Body of pancreas (tissue), 4 donors: ENCODE measurements at regions not wholly inside any gene's neighbourhood (a gene's known extent, or its start where the extent isn't known, plus 50 kb on each side); places are given as distances from the start of the nearest gene placed in this dataset.

ENCODE experiments used
- POLR2A ChIP-seq, 3 donors: fragments of 450-650 bp; IDR thresholded peaks; one replicate each; pipeline ENCODE4 v1.6.1; 2016; ENCODE audit warnings: antibody characterized with exemption in 3 of 3, mild to moderate bottlenecking in 2 of 3
- TF ChIP-seq, protein P1 (sequence below), 7 experiments: fragments of 450-650 bp in 4 of 7; fragments of 200-600 bp in 3 of 7; sonication (generic) in 3 of 7; IDR thresholded peaks; one replicate each; pipeline ENCODE4 v1.5.1; 2016 to 2019; ENCODE audit warnings: antibody characterized with exemption in 7 of 7

DNA sequence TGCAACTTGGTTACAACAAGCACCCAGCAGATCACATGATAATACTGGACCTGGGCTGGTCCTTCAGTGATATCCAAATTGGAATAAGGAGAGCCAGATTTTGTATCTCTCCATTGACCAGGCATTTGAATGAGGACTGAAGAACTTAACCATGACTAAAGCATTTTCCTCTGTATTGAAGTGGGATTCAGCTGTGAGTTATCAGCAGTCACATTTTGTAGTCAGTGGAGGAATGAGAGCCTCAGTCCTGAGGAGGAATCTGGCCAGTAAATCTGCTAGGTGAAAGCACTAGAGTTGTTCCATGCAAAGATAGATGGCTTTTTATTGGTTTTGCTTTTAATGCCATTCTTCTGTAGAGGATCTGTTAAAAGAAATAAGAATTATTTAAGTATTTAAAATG lies 1506.0 kb downstream of the PCDH7 start:
- TF ChIP-seq, protein P1, sequence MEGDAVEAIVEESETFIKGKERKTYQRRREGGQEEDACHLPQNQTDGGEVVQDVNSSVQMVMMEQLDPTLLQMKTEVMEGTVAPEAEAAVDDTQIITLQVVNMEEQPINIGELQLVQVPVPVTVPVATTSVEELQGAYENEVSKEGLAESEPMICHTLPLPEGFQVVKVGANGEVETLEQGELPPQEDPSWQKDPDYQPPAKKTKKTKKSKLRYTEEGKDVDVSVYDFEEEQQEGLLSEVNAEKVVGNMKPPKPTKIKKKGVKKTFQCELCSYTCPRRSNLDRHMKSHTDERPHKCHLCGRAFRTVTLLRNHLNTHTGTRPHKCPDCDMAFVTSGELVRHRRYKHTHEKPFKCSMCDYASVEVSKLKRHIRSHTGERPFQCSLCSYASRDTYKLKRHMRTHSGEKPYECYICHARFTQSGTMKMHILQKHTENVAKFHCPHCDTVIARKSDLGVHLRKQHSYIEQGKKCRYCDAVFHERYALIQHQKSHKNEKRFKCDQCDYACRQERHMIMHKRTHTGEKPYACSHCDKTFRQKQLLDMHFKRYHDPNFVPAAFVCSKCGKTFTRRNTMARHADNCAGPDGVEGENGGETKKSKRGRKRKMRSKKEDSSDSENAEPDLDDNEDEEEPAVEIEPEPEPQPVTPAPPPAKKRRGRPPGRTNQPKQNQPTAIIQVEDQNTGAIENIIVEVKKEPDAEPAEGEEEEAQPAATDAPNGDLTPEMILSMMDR (IDR thresholded peaks at IDR 0.05): no peak
- TF ChIP-seq POLR2A (IDR thresholded peaks at IDR 0.05): no peak
